Right forelimb (tissue), 1 donor: ENCODE measurements at regions not wholly inside any gene's neighbourhood (a gene's known extent, or its start where the extent isn't known, plus 50 kb on each side); places are given as distances from the start of the nearest gene placed in this dataset.
"Not testable (repeated sequence)": the region's sequence is repeated elsewhere in the genome, so short reads cannot be mapped to it uniquely, and the experiment has no call there.

Experiments used
- DNase-seq: peaks from one replicate; pipeline ENCODE4 v3.0.0-alpha.2; 2018

- no peak for DNase-seq
These were observed 1096.2 kb upstream of the EPHA6 start for GRCh38 chr3:95718168-95718567.

GRCh38 chr3:95719481-95719880 is 1094.9 kb upstream of the EPHA6 start:
- DNase-seq: no peak

DNA sequence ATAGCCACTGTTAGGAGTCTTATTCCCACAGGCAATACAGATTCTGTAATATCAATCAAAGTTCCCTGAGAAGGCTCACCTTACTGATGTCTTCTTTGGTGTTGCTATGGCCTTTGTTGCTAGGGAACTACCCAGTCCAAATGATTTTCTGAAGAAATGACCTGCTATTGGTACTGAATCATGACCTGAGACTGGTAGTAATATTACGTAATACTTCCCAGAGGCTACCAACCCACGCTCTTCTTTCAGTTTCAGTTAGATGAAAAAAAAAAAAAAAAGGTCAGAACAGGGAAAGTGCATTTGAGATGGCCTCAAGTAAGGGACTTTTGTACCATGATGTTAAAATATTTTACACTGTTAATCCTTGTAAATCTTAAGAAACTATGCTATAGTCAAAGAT is 1092.5 kb upstream of the EPHA6 start:
- no peak for DNase-seq

DNA sequence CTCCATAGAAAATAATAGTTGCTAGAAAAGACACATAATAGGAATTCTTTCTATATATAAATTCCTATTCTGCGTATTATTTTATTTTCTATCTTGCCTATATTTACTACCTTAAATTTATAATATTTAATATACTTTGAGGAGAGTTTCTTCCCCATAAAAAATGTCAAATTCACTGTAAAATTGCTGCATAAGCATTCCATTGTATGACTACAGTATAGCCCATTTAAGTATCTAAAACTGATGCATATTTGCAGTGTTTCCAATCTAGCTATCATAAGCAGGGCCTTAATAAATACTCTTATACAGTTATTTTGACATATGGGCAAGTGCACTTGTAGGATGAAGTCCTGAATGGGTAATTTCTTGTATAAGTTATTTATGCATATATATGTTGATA is 1088.6 kb upstream of the EPHA6 start:
- DNase-seq: no peak

DNA sequence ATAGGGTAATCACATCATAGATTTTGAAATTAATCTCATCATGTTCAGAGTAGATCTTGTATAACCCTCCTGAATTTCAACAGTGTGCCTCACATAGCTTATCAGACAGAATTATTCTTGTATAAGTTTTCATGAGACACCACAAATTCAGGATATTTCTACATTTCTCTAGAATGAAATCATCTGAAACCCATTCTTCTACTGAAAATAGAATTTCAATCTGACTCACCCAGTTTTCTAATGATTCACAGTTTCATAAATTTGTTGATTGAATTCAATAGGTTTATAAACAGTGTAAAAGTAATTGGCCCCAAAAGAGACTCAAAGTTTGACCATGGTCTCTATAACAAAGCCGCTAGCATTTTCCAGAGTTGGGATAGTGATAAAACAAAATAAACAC is 1082.6 kb upstream of the EPHA6 start:
- DNase-seq: no peak

GRCh38 chr3:95733336-95733735 is 1081.1 kb upstream of the EPHA6 start:
- DNase-seq: no peak

DNA sequence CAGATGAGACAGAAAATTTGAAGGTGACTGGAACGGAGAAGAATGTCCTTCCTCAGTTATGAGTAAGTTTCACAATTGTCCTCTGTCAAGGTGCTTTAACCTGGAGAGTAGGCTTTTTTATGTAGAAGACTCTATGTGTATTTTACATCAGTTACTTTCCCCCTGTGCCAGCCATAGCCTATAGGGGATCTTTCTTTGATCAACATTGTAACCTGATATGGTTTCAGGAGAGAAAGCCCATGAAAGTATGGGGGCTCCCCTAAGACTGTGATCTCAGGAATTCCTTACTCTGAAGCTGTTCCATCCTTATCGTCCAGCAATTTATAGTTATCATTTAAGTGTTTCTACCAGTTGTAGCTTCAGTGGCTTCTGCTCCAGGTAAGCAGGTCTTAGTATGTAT is 1076.3 kb upstream of the EPHA6 start:
- DNase-seq: no peak

DNA sequence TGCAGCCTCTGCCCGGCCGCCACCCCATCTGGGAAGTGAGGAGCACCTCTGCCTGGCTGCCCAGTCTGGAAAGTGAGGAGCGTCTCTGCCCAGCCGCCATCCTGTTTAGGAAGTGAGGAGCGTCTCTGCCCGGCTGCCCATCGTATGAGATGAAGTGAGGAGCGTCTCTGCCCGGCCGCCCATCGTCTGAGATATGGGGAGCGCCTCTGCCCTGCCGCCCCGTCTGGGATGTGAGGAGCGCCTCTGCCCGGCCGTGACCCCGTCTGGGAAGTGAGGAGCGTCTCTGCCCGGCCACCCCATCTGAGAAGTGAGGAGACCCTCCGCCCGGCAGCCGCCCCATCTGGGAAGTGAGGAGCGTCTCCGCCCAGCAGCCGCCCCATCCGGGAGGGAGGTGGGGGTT is 1069.5 kb upstream of the EPHA6 start:
- DNase-seq: not testable (repeated sequence)

- no peak for DNase-seq
These were observed 1064.3 kb upstream of the EPHA6 start for GRCh38 chr3:95750097-95750496.

DNA sequence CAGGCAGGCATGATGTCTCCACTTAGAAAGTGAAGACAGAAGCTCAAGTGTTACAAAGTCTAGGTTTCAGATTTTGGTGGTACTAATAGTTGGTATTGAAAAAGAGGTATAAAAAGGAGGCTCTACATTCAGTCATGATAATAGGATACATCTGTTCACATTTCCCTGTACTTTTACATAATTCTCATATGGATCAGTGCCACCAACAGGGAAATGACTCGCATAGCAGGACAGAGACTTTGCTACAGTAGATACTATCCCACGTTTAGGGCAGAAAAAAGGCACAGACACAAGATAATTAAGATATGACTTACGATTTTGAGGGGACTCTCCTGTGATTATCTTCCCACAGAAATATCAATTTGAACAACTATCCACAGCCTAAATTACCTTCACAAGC is 1062.9 kb upstream of the EPHA6 start:
- DNase-seq: no peak

- DNase-seq: no peak
These were observed 1062.2 kb upstream of the EPHA6 start for GRCh38 chr3:95752199-95752598.

DNA sequence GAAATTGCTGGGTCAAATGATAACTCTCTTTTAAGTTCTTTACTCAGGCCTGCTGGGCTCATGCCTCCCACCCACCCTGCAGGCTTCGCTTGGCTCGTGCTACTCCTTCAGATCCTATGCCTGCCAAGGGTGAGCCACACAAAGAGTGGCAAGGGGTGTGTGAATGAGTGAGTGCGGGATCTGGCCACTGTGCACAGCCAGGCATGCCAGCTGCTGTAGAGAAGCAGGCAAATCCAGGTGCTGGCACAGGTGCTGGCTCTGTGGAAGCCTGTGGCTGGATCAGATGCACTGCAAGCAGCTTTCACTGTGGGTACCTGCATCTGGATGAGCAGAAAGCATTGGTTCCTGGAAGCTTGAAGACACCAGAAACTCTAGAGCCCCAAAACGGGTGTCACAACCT is 1055.7 kb upstream of the EPHA6 start:
- DNase-seq: no peak

GRCh38 chr3:95759614-95760301 is 1054.6 kb upstream of the EPHA6 start:
- no peak for DNase-seq

- no peak for DNase-seq
These were observed 1038.8 kb upstream of the EPHA6 start for GRCh38 chr3:95775486-95776094.

GRCh38 chr3:95781598-95781997 is 1032.8 kb upstream of the EPHA6 start:
- DNase-seq: no peak

DNA sequence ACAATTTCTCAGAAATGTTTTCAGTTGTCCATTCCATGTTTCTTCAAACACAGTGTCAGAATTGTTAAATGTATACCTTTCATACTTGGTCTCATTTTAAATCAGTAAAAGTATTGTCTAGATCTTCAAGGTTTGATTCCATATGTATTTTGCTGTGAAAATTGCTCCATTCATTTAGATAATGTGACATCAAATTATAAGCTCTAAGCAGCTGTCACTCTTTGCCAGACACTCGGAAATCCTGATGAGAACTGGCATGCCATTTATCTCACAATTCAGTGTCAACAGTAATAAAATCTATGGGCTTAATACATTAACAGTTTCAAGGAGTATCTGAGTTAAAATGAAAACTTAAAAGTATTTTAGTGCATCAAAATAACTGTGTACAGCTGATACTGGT is 1025.3 kb upstream of the EPHA6 start:
- no peak for DNase-seq

DNA sequence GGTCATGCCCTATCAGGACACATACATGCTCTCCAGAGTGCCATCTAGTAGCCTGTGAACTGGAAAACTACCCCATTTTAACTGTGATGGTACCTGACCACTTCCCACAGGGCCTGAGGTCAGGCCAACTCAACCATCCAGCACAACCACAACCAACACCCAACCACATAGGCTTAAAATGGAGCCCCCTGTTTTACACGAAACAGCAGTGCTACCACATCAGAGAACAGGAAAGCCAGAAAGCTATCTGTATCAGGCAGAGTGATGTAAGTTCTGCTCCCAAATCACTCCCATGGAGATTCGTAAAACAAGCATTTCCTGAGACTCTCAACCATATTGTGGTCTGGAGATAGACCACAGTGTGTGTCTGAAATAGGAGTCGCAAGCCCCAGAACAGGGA is 1017.3 kb upstream of the EPHA6 start:
- no peak for DNase-seq

GRCh38 chr3:95798628-95799027 is 1015.8 kb upstream of the EPHA6 start:
- no peak for DNase-seq

DNA sequence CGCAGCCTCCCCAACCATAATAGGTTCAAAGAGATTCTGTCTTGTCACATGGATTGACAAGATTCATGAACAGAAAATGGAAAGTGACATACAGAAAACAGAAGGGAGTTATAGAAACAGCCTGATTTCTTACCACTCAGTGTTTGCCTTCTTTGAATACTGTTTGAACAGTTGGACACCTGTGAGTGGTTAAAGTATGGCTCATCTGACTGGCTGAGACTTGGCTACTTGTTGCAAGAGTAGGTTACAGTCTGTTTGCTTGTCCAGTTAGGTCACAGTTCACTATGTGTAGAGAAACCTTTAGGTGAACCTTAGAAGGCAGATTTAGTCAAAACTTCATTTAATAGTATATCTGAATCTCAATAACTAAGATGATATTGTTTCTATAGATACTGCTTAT is 1003.9 kb upstream of the EPHA6 start:
- DNase-seq: no peak

DNA sequence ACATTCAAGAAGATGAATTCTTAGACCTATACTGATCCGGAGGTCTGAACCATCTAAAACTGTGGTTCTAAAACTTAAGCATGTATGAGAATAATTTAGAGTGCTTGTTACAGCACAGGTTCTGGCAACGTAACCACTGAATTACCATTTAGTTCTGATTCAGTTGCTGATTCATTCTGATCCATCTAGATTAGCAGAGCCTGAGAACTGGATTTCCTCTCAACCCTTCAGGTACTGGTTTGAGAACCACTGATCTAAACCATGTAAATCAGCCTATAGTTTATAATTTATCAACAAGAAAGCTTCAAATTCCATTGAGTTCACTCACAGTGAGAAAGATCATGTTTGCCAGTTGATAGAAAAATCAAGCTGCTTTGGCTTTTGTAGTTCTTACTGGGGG is 1001.1 kb upstream of the EPHA6 start:
- DNase-seq: no peak

DNA sequence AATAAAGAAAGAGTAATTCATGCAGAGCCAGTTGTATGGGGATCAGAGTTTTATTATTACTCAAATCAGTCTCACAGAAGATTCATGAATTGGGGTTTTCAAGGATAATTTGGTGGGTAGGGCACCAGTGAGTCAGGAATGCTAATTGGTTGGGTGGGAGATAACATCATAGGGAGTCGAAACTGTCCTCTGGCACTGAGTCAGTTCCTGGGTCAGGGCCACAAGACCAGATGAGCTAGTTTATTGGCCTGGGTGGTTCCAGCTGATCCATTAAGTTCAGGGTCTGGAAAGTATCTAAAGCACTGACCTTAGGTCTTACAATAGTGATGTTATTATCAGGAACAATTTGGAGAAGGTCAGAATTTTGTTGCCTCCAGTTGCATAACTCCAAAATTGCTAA is 998.6 kb upstream of the EPHA6 start:
- DNase-seq: no peak

DNA sequence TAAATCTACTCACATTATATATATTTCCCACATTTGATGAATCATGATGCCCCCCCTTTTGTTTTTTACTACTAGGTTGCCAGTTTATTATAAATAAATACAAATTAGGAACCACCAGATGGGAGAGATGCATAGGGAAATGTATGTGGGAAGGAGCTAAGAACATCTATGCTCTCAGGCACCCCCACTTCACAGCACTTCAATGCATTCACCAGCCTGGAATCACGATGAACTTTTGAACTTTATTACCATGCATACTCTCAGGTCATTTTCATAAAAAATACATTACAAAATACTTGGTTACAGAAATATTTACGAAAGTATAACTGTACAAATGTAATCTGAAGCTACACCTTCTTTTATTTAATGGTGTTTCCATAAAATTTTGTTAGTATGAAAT is 988.0 kb upstream of the EPHA6 start:
- no peak for DNase-seq

- no peak for DNase-seq
These were observed 982.2 kb upstream of the EPHA6 start for GRCh38 chr3:95832146-95832545.

DNA sequence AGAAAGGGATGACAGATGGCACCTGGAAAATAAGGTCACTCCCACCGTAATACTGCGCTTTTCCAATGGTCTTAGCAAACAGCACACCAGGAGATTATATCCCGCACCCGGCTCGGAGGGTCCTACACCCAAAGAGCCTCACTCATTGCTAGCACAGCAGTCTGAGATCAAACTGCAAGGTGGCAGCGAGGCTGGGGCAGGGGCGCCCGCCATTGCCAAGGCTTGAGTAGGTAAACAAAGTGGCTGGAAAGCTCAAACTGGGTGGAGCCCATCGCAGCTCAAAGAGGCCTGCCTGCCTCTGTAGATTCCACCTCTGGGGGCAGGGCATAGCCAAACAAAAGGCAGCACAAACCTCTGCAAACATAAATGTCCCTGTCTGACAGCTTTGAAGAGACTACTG is 953.8 kb upstream of the EPHA6 start:
- DNase-seq: not testable (repeated sequence)

DNA sequence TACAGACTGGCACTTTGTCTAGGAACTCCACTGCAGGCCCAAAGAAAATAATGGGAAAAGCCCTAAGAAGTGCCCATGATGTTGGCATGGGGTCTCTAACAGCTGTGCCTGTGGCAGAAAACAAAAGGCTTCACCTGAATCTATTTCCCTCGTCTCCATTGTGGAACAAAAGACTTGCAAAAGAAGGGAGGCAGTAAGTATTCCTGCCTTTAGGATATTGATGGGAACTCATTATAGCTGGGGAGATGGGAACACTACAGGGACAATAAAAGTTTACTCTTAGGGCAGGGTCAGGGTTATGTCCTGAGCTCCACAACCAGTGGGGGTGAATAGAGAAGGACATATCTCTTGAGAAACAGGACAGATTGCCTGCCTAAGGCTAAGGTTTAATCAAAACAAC is 930.6 kb upstream of the EPHA6 start:
- DNase-seq: no peak
